WTC11 (cell line): ENCODE measurements at regions not wholly inside any gene's neighbourhood (a gene's known extent, or its start where the extent isn't known, plus 50 kb on each side); places are given as distances from the start of the nearest gene placed in this dataset.

Experiments
- ATF3 ChIP-seq: sonication (generic); formaldehyde crosslinking; conservative IDR thresholded peaks from 2 replicates; pipeline ENCODE4 v1.8.1; 2022; ENCODE audit warnings: mild to moderate bottlenecking, missing genetic modification reagents
- CDX4 ChIP-seq: fragments of 250-450 bp; sonication (Bioruptor Pico); IDR thresholded peaks from 2 replicates; pipeline ENCODE4 v1.9.0; 2021; ENCODE audit warnings: moderate library complexity, mild to moderate bottlenecking, inconsistent platforms, borderline replicate concordance
- CTCF ChIP-seq: fragments of 200-600 bp; IDR thresholded peaks from 2 replicates; pipeline ENCODE4 v1.8.0; 2022; ENCODE audit warnings: antibody characterized with exemption
- FOXJ3 ChIP-seq: sonication (generic); formaldehyde crosslinking; IDR thresholded peaks from 2 replicates; pipeline ENCODE4 v1.9.0; 2021; ENCODE audit warnings: missing genetic modification reagents, mild to moderate bottlenecking, borderline replicate concordance
- ZNF263 ChIP-seq: sonication (generic); formaldehyde crosslinking; IDR thresholded peaks from 2 replicates; pipeline ENCODE4 v1.8.1; 2022; ENCODE audit warnings: low read depth, mild to moderate bottlenecking, moderate library complexity, missing genetic modification reagents
- ZNF317 ChIP-seq: sonication (generic); formaldehyde crosslinking; IDR thresholded peaks from 2 replicates; pipeline ENCODE4 v1.8.1; 2023; ENCODE audit warnings: low read depth, mild to moderate bottlenecking, moderate library complexity, missing genetic modification reagents, borderline replicate concordance

GRCh38 chrX:81866873-81867272, 665.0 kb downstream of the SH3BGRL start:
- TF ChIP-seq FOXJ3 (CRISPR knock-in tag) (no peak), CTCF (no peak), ZNF263 (CRISPR knock-in tag) (no peak), ATF3 (no peak), CDX4 (CRISPR knock-in tag) (no peak), ZNF317 (CRISPR knock-in tag) (no peak)
